Neural progenitor cell (in vitro differentiated cells): ENCODE measurements at regions not wholly inside any gene's neighbourhood (a gene's known extent, or its start where the extent isn't known, plus 50 kb on each side); places are given as distances from the start of the nearest gene placed in this dataset.

Source experiments
- DNase-seq: peaks from one replicate; pipeline ENCODE4 v3.0.0-alpha.2; 2016; ENCODE audit warnings: low spot score
- H2AFZ ChIP-seq: fragments of 200-600 bp; sonication (generic); replicated peaks from 2 replicates; pipeline ENCODE4 v1.6.1; 2016; ENCODE audit warnings: antibody characterized with exemption
- H3F3A ChIP-seq: fragments of 200-600 bp; sonication (generic); 2 replicates; pipeline ENCODE4 v1.6.1; 2016; ENCODE audit warnings: antibody characterized with exemption, low read depth
- H3K27ac ChIP-seq: fragments of 200-600 bp; sonication (generic); 2 replicates; pipeline ENCODE4 v1.5.1; 2016; ENCODE audit warnings: mild to moderate bottlenecking
- H3K27me3 ChIP-seq: fragments of 200-600 bp; sonication (generic); 2 replicates; pipeline ENCODE4 v1.6.1; 2016; ENCODE audit warnings: mild to moderate bottlenecking, moderate library complexity
- H3K36me3 ChIP-seq: fragments of 200-600 bp; sonication (generic); 2 replicates; pipeline ENCODE4 v1.5.1; 2016
- H3K4me1 ChIP-seq: fragments of 200-600 bp; sonication (generic); 2 replicates; pipeline ENCODE4 v1.6.1; 2016; ENCODE audit warnings: mixed run types
- H3K4me2 ChIP-seq: fragments of 200-600 bp; sonication (generic); 2 replicates; pipeline ENCODE4 v1.6.1; 2016
- H3K4me3 ChIP-seq: fragments of 200-600 bp; sonication (generic); 2 replicates; pipeline ENCODE4 v1.5.1; 2016
- H3K79me2 ChIP-seq: fragments of 200-600 bp; sonication (generic); 2 replicates; pipeline ENCODE4 v1.6.1; 2016; ENCODE audit warnings: low read depth
- H3K9ac ChIP-seq: fragments of 200-600 bp; sonication (generic); 2 replicates; pipeline ENCODE4 v1.6.1; 2016
- H3K9me3 ChIP-seq: fragments of 200-600 bp; sonication (generic); 2 replicates; pipeline ENCODE4 v1.5.1; 2016; ENCODE audit warnings: low read depth
- H4K20me1 ChIP-seq: fragments of 200-600 bp; sonication (generic); 2 replicates; pipeline ENCODE4 v1.6.1; 2016; ENCODE audit warnings: low read depth
- H3K27ac Mint-ChIP-seq: 3 replicates; pipeline ENCODE4 v1.8.0; 2021; ENCODE audit warnings: mixed read lengths
- H3K27me3 Mint-ChIP-seq: 2 replicates; pipeline ENCODE4 v1.8.0; 2022; ENCODE audit warnings: low read depth, mild to moderate bottlenecking, inconsistent platforms, moderate library complexity, mixed read lengths; ENCODE audit not compliant: insufficient read depth
- H3K36me3 Mint-ChIP-seq: 3 replicates; pipeline ENCODE4 v1.8.0; 2021; ENCODE audit warnings: mixed read lengths
- H3K4me1 Mint-ChIP-seq: 3 replicates; pipeline ENCODE4 v1.8.0; 2021; ENCODE audit warnings: mixed read lengths
- H3K4me3 Mint-ChIP-seq: 3 replicates; pipeline ENCODE4 v1.8.0; 2021; ENCODE audit warnings: mild to moderate bottlenecking, moderate library complexity, mixed read lengths
- H3K9me3 Mint-ChIP-seq: 3 replicates; pipeline ENCODE4 v1.8.0; 2020; ENCODE audit warnings: mixed read lengths
- CTCF ChIP-seq: fragments of 200-600 bp; sonication (generic); IDR thresholded peaks from 2 replicates; pipeline ENCODE4 v1.5.1; 2017; ENCODE audit warnings: antibody characterized with exemption, mild to moderate bottlenecking
- EZH2 ChIP-seq: fragments of 200-600 bp; sonication (generic); IDR thresholded peaks from 2 replicates; pipeline ENCODE4 v1.6.1; 2017; ENCODE audit warnings: antibody characterized with exemption, mild to moderate bottlenecking, moderate library complexity
- EZH2phosphoT487 ChIP-seq: fragments of 200-600 bp; sonication (generic); IDR thresholded peaks from 2 replicates; pipeline ENCODE4 v1.6.1; 2017; ENCODE audit warnings: antibody characterized with exemption

GRCh38 chr2:126329173-126329572, 326.8 kb upstream of the GYPC start:
- no peaks in the 10 kb centered on the region for H3F3A ChIP-seq
- H3K9ac ChIP-seq: no peak overlapping the region
- H3K4me1 ChIP-seq: no peaks in the 10 kb centered on the region
- no peaks in the 10 kb centered on the region for H3K27me3 ChIP-seq
- peaks cover 9% of the 10 kb centered on the region for H3K9me3 ChIP-seq
- H2AFZ ChIP-seq: no peak overlapping the region
- DNase-seq: no peak
- H3K27ac Mint-ChIP-seq: no peak overlapping the region
- TF ChIP-seq EZH2phosphoT487 (no peak), EZH2 (no peak), CTCF (no peak)
- peaks cover 6% of the 10 kb centered on the region for H3K36me3 ChIP-seq
- H3K27me3 Mint-ChIP-seq: no peaks in the 10 kb centered on the region
- no peaks in the 10 kb centered on the region for H3K4me1 Mint-ChIP-seq
- H3K4me3 ChIP-seq: no peak overlapping the region
- no peaks in the 10 kb centered on the region for H4K20me1 ChIP-seq
- H3K36me3 Mint-ChIP-seq: no peaks in the 10 kb centered on the region
- no peak overlapping the region for H3K27ac ChIP-seq
- H3K79me2 ChIP-seq: no peaks in the 10 kb centered on the region
- peaks cover 29% of the 10 kb centered on the region for H3K9me3 Mint-ChIP-seq
- no peak overlapping the region for H3K4me3 Mint-ChIP-seq
- H3K4me2 ChIP-seq: no peak overlapping the region

GRCh38 chr2:126342457-126342856, 313.5 kb upstream of the GYPC start:
- TF ChIP-seq EZH2: no peak
- no peak for TF ChIP-seq EZH2phosphoT487
- no peak for TF ChIP-seq CTCF
- no peaks in the 10 kb centered on the region for H3K27me3 Mint-ChIP-seq
- Histone ChIP-seq H3K4me3 (no peak overlapping the region), H4K20me1 (no peaks in the 10 kb centered on the region), H3K4me2 (no peak overlapping the region), H3K9me3 (no peaks in the 10 kb centered on the region), H3K36me3 (no peaks in the 10 kb centered on the region), H3F3A (no peaks in the 10 kb centered on the region), H2AFZ (no peak overlapping the region), H3K9ac (no peak overlapping the region), H3K79me2 (no peaks in the 10 kb centered on the region), H3K27me3 (no peaks in the 10 kb centered on the region), H3K4me1 (no peaks in the 10 kb centered on the region), H3K27ac (no peak overlapping the region)
- DNase-seq: no peak
- H3K4me1 Mint-ChIP-seq: no peaks in the 10 kb centered on the region
- H3K4me3 Mint-ChIP-seq: no peak overlapping the region
- peaks cover 3% of the 10 kb centered on the region for H3K9me3 Mint-ChIP-seq
- no peaks in the 10 kb centered on the region for H3K36me3 Mint-ChIP-seq
- H3K27ac Mint-ChIP-seq: no peak overlapping the region

GRCh38 chr2:126343136-126343535, 312.8 kb upstream of the GYPC start:
- H3K4me1 Mint-ChIP-seq: no peaks in the 10 kb centered on the region
- no peak for DNase-seq
- H3K79me2 ChIP-seq: no peaks in the 10 kb centered on the region
- H3F3A ChIP-seq: no peaks in the 10 kb centered on the region
- TF ChIP-seq CTCF (no peak), EZH2phosphoT487 (no peak), EZH2 (no peak)
- H3K9me3 Mint-ChIP-seq: peaks cover 3% of the 10 kb centered on the region
- no peaks in the 10 kb centered on the region for H3K36me3 Mint-ChIP-seq
- H3K9me3 ChIP-seq: no peaks in the 10 kb centered on the region
- H4K20me1 ChIP-seq: no peaks in the 10 kb centered on the region
- H3K4me1 ChIP-seq: no peaks in the 10 kb centered on the region
- H3K4me2 ChIP-seq: no peak overlapping the region
- H3K27ac ChIP-seq: no peak overlapping the region
- no peak overlapping the region for H3K4me3 ChIP-seq
- no peak overlapping the region for H2AFZ ChIP-seq
- H3K27me3 ChIP-seq: no peaks in the 10 kb centered on the region
- H3K27ac Mint-ChIP-seq: no peak overlapping the region
- H3K36me3 ChIP-seq: no peaks in the 10 kb centered on the region
- no peak overlapping the region for H3K4me3 Mint-ChIP-seq
- H3K9ac ChIP-seq: no peak overlapping the region
- H3K27me3 Mint-ChIP-seq: no peaks in the 10 kb centered on the region

- H3K9me3 ChIP-seq: no peaks in the 10 kb centered on the region
- TF ChIP-seq EZH2 (no peak), EZH2phosphoT487 (no peak), CTCF (no peak)
- DNase-seq: no peak
- no peaks in the 10 kb centered on the region for H3K27me3 Mint-ChIP-seq
- no peaks in the 10 kb centered on the region for H3K36me3 Mint-ChIP-seq
- no peak overlapping the region for H3K9ac ChIP-seq
- H3K4me1 Mint-ChIP-seq: no peaks in the 10 kb centered on the region
- H3K4me2 ChIP-seq: no peak overlapping the region
- H4K20me1 ChIP-seq: no peaks in the 10 kb centered on the region
- no peak overlapping the region for H3K4me3 ChIP-seq
- H3K4me3 Mint-ChIP-seq: no peak overlapping the region
- no peaks in the 10 kb centered on the region for H3F3A ChIP-seq
- no peaks in the 10 kb centered on the region for H3K79me2 ChIP-seq
- no peaks in the 10 kb centered on the region for H3K9me3 Mint-ChIP-seq
- H3K36me3 ChIP-seq: no peaks in the 10 kb centered on the region
- no peaks in the 10 kb centered on the region for H3K27me3 ChIP-seq
- no peak overlapping the region for H3K27ac ChIP-seq
- no peak overlapping the region for H3K27ac Mint-ChIP-seq
- H3K4me1 ChIP-seq: no peaks in the 10 kb centered on the region
- H2AFZ ChIP-seq: no peak overlapping the region
These were observed 311.5 kb upstream of the GYPC start for GRCh38 chr2:126344493-126344892.
